IPS-NIHi11 (cell line): ENCODE measurements at regions not wholly inside any gene's neighbourhood (a gene's known extent, or its start where the extent isn't known, plus 50 kb on each side); places are given as distances from the start of the nearest gene placed in this dataset.
A peak's percentile ranks its signal among the peaks of the same experiment; 100 is the strongest.

Experiments
- DNase-seq: peaks from one replicate; pipeline ENCODE4 v3.0.0; 2012; ENCODE audit warnings: mixed read lengths, low spot score

- peak; percentile 22 for DNase-seq
Measured at GRCh38 chr9:129400971-129401622, 219.8 kb downstream of the C9orf50 start.

- DNase-seq, result peak; percentile 15
Measured at GRCh38 chr9:129400001-129400970, 220.6 kb downstream of the C9orf50 start.

- peak; percentile 16 for DNase-seq
Measured at GRCh38 chr9:129399634-129399990, 221.3 kb downstream of the C9orf50 start.

DNA sequence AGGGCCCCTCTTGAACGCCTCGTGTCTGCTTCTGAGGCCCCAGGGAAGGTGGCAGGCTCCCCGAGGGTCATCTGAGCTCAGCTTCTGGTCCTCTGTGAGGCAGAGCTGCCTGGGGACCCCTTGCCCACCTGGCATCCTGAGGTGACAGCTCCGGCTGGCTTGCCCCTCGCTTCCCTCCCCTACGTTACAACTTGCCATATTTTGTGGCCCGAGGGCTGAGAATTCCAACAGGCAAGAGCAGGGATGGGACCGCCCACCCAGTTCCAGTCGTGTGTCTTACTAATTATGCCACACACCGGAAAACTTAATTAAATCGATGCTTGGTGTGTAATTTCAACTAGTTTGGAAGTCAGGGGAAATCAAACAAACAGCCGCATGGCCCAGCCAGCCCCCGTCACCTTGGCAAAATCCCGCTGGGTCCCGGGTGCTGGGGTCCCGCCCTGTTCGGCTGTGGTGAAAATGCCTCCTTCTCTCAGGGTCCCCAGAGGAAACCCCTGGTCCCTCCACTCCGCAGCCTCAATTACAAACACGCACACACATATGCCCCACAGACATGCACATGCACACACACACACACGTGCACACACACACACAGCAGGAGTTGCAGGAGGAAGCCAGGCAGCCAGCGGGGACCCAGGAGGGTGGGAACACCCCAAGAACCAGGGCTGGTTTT is 221.0 kb upstream of the IER5L start:
- peak; percentile 6 for DNase-seq

GRCh38 chr9:129398101-129398960 is 220.3 kb upstream of the IER5L start:
- DNase-seq, result peak; percentile 19

GRCh38 chr9:129397335-129397734 is 219.3 kb upstream of the IER5L start:
- no peak for DNase-seq

DNA sequence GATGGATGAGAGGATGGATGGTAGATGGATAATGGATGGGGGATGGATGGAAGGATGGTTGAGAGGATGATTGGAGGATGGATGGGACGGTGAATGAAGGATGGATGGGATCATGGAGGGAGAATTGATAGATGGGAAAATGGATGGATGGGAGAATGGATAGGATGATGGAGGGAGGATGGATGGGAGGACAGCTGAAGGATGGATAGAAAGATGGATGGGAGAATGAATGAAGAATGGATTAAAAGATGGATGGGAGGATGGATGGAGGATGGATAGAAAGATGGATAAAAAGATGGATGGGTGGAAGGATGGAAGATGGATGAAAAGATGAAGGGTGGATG is 218.3 kb upstream of the IER5L start:
- no peak for DNase-seq

DNA sequence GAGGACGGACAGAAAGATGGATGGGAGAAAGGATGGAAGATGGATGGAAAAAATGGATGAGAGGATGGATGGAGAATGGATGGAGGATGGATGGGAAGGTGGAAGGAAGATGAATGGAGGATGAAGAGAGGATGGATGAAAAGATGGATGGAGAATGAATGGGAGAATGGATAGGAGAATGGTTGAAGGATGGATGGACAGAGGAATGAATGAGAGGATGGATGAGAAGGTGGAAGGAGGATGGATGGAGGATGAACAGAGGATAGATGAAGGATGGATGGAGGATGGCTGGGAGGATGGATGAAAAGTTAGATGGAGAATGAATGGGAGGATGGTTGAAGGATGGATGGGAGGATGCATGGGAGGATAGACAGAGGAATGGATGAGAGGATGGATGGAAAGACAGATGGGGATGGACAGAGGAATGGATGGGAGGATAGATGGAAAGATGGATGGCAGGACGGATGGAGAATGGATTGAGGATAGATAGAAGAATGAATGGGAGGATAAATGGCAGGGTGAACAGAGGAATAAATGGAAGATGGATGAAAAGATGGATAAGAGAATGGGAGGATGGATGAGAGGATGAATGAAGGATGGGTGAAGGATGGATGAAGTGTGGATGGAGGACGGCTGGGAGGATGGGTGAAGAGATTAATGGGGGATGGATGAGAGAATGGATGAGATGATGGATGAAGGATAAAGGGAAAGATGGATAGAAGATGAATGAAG is 217.7 kb upstream of the IER5L start:
- no peak for DNase-seq

- no peak for DNase-seq
Measured at GRCh38 chr9:129394886-129395279, 216.8 kb upstream of the IER5L start.

DNA sequence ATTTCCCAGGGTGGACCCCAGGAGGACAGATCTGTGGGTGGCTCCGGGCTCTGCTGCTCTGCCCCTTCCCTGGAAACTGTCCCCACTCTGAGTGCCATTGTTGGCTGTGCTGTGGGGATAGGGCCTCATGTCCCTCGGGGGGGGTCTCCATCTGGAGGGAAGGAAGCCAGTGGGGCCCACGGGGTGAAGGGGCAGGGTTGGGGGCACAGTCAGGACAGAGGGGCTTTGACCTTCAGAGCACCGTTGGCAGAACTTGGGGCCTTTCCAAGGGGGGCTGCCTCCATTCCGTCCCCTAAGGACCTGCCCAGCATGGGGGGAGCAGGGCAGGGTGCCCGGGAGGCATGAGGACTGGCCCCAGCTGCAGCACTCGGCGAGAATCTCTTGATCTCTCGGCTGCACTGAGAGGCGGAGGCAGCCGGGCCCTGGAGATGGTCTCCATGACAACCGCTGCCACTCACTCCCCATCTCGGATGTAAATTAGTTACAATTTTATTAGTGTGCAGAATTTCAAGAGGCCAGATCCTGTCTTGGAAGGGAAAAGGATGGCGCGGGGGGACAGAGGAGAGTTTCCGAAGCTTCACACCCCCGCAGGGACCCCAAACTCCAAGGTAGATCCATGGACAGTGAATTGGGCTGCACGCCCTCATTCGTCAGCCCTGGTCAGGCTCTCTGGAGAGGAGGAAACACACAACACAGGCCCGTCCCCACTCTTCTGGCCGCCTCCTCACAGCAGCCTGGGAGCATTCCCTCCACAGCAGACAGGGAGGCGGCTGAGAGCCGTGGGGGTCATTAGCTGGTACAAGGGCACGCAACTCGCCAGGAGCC is 216.2 kb upstream of the IER5L start:
- no peak for DNase-seq

DNA sequence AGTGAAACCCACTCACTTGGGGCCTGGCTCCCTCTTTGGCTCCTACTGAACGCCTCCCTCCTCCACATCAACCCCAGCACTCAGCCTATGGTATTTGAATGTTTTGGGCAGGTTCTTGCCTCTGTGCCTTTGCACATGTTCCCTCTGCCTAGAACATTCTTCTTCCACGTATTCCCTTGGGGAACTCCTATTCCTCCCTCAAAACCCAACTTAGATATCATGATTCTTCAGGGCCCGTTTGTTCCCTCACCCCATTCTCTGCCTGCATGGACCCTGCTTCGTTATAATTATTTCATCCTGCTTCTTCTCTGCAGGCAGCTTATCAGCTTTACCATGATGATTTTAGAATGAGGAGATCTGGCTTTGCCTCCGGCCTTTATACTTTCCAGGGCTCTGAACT is 215.0 kb upstream of the IER5L start:
- DNase-seq, result no peak

GRCh38 chr9:129392093-129392541 is 214.1 kb upstream of the IER5L start:
- DNase-seq, result peak; percentile 52

DNA sequence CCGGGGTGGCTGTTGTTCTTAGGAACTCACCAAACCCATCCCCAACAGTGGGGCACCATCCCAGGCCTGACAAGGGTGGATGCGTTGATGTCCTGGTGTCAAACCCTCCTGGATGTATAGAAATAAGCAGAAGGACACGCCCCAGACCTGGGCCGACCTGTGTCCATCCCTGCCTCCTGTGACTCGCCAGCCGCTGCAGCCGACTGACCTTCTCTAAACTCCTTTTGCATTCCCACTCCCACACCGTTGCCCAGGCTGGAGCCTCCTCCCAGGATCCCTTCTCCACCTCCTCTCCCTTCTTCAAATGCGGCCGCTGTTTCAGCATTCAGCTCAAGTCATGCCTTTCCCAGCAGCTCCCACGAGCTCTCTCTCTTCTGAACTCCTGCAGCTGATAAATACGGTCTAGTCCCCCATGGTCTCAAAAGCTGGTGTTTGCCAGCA is 213.2 kb upstream of the IER5L start:
- peak; percentile 6 for DNase-seq

DNA sequence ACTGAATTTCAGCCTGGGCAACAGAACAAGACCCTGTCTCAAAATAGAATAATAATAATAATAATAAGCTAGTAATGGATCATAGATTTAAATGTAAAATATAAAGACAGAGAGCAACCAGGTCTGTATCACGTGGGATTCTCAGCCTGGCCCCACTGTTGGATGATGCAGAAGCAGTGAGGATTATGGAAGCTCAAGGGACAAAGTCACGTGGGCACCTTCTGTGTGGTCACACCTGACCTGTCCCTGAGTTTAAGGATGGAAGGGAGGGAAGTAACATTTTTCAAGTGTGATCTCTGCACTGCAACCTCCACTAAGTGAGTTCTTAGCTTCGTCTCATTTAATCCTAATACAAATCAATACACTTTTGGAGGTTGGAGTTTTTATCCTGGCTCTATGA is 212.5 kb upstream of the IER5L start:
- DNase-seq, result no peak

DNA sequence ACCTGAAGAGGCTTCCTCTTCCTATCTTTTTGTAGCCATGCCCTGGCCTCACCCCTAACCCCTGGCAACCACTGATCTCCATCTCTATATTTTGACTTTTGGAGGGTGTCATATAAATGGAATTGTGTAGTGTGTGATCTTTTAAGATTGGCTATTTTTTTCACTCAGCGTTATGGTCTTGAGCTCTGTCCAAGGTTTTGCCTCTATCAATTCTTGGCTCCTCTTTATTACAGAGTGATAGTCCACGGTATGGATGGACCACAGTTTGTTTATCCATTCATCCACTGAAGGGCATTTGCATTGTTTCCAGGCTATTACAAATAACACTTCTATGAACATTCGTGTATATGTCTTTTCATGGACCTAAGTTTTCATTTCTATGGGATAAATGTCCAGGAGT is 209.8 kb upstream of the IER5L start:
- DNase-seq, result no peak

- no peak for DNase-seq
Measured at GRCh38 chr9:129386812-129387177, 208.7 kb upstream of the IER5L start.

- no peak for DNase-seq
Measured at GRCh38 chr9:129385211-129385934, 207.3 kb upstream of the IER5L start.

GRCh38 chr9:129384491-129385210 is 206.6 kb upstream of the IER5L start:
- DNase-seq, result no peak
